Hepatic stellate cell (primary cell): ENCODE measurements at regions not wholly inside any gene's neighbourhood (a gene's known extent, or its start where the extent isn't known, plus 50 kb on each side); places are given as distances from the start of the nearest gene placed in this dataset.
"Not testable (repeated sequence)": the region's sequence is repeated elsewhere in the genome, so short reads cannot be mapped to it uniquely, and the experiment has no call there.

Source experiments
- DNase-seq: peaks from one replicate; pipeline ENCODE4 v3.0.0; 2011; ENCODE audit warnings: low spot score

GRCh38 chr22:48418831-48419230 is 1408.8 kb downstream of the BRD1 start:
- DNase-seq, result no peak

GRCh38 chr22:48417225-48418070 is 1410.2 kb downstream of the BRD1 start:
- no peak for DNase-seq

- DNase-seq, result no peak
These were observed 1411.1 kb downstream of the BRD1 start for GRCh38 chr22:48416396-48417224.

GRCh38 chr22:48415520-48415919 is 1412.2 kb downstream of the BRD1 start:
- DNase-seq, result no peak

- no peak for DNase-seq
These were observed 1413.0 kb downstream of the BRD1 start for GRCh38 chr22:48414651-48415050.

GRCh38 chr22:48412931-48413330 is 1414.7 kb downstream of the BRD1 start:
- DNase-seq, result not testable (repeated sequence)

- no peak for DNase-seq
These were observed 1417.1 kb downstream of the BRD1 start for GRCh38 chr22:48410536-48410935.

GRCh38 chr22:48407256-48407955 is 1420.3 kb downstream of the BRD1 start:
- DNase-seq, result no peak

- no peak for DNase-seq
These were observed 1421.5 kb downstream of the BRD1 start for GRCh38 chr22:48406161-48406560.

- no peak for DNase-seq
These were observed 1421.9 kb downstream of the BRD1 start for GRCh38 chr22:48405741-48406140.

GRCh38 chr22:48404801-48405447 is 1422.7 kb downstream of the BRD1 start:
- no peak for DNase-seq

GRCh38 chr22:48403521-48404403 is 1423.9 kb downstream of the BRD1 start:
- no peak for DNase-seq

GRCh38 chr22:48402591-48403031 is 1425.1 kb downstream of the BRD1 start:
- DNase-seq, result no peak

- DNase-seq, result not testable (repeated sequence)
These were observed 1426.2 kb downstream of the BRD1 start for GRCh38 chr22:48401523-48401922.

GRCh38 chr22:48398181-48398905 is 1429.3 kb downstream of the BRD1 start:
- no peak for DNase-seq

GRCh38 chr22:48397531-48398180 is 1430.0 kb downstream of the BRD1 start:
- DNase-seq, result no peak

- DNase-seq, result no peak
These were observed 1430.7 kb downstream of the BRD1 start for GRCh38 chr22:48396785-48397530.

- DNase-seq, result no peak
These were observed 1431.4 kb downstream of the BRD1 start for GRCh38 chr22:48396091-48396784.
